Fibroblast of skin of left quadriceps (primary cell): ENCODE measurements at regions not wholly inside any gene's neighbourhood (a gene's known extent, or its start where the extent isn't known, plus 50 kb on each side); places are given as distances from the start of the nearest gene placed in this dataset.
A peak's percentile ranks its signal among the peaks of the same experiment; 100 is the strongest.
"Not testable (repeated sequence)": the region's sequence is repeated elsewhere in the genome, so short reads cannot be mapped to it uniquely, and the experiment has no call there.

Experiments
- DNase-seq, 2 experiments: peaks; one replicate each; pipeline ENCODE4 v3.0.0-alpha.2; 2013; ENCODE audit warnings: low read depth in 2 of 2

DNA sequence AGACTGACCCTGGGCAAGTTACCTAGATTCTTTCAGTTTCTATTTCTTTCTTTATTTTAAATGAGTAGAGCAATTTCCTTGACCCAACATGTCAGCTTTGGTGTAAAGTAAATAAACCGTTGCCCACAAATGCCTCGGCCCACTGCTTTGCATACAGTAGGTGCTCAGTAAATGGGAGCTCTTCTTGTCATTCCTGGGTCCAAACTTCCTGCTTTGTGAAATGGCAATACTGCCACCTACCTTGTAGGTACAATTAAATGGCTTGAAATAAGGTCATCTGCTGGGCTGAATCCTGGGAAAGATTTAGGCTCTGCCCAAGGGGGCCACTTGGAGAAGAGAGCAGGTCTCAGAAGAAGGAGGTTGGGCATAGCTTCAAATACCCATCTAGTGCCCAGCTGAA, 253.0 kb downstream of the HS3ST3B1 start:
- DNase-seq, result no peak

DNA sequence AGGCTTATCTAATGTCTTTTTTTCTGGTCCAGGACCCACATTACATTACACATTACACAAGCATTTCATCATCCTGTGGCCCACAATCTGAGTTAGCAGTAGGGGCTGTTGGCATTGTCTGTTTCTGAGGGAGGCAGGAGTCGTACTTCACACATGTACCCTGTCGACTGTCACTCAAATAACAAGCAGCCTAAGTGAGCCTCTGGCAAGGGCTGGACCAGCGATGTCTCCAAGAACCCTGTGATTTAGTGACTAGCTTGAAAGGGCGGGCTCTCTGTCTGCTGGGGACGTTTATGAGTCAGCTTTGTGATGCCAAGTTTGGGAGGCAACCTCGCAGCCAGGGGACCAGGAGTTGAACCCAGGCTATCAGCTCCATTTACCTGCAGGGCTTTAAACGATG, 251.4 kb downstream of the HS3ST3B1 start:
- no peak for DNase-seq

DNA sequence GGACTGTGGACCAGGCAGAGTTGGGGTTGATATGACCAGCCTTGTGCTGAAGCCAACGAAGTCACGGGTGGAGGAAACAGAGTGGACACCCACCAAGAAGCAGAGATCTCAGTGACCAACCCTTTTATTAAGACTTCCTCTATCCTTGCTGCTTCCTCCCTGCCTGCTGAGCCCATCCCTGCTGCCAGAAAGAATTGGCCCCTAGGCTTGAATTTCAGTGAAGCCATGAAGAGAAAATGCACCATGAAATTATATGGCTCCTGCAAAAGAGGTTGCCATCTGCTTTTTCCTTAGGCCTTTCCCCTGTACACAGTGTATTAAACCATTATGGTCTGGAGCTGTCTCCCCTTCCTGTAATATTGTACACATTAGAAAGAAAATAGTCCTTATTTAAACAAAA, 246.7 kb downstream of the HS3ST3B1 start:
- DNase-seq, result no peak

DNA sequence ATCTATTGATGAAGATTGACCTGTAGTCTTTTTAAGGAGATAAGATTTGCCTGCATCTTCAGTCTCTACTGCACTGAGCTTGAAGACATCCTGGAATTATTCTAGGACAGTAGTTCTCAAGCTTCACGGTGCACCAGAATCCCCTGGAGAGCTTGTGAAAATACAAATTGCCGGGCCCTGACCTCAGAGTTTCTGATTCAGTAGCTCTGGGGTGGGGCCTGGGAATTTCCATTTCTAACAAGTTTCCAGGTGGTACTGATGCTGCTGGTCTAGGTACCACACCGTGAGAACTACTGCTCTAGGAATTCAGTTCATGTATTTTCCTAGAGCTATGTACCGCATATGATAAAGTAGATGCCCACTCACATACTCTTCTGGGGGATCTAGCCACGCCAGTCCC, 246.1 kb downstream of the HS3ST3B1 start:
- no peak for DNase-seq

DNA sequence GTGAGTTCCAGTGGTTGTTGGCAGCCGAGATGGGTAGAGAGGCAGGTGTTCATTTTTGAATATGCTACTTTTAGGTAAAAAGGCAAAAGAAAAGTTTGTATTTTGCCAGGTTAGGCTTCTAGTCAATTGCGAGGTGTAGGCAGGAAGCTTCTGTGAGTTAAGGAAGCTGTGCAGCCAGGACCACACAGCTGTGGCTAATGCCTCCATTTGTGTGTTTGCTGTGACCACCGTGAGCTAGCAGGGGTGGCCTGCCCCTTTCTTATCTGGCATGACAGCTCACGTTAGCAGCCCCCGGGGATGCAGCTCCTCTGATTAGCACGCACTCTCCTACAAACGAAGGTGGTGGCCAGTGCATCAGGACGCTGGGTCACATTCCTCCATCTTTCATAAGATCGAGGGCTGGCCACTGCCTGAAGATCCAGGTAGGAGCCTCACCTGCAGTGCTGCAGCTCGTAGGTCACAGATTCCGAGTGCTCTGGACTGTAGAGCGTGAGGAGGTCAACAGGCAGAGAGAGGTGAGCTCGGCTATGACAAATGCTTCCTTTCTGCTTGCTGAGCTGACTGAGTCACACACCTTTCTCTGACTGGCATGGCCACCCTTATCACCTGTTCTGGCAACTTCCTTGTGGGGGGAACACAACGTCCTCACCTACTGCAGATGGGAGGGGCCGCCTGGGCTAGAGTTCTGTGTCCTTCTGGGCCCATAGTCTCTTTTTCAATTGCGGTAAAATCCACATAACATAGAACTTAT, 244.4 kb downstream of the HS3ST3B1 start:
- no peak for DNase-seq

DNA sequence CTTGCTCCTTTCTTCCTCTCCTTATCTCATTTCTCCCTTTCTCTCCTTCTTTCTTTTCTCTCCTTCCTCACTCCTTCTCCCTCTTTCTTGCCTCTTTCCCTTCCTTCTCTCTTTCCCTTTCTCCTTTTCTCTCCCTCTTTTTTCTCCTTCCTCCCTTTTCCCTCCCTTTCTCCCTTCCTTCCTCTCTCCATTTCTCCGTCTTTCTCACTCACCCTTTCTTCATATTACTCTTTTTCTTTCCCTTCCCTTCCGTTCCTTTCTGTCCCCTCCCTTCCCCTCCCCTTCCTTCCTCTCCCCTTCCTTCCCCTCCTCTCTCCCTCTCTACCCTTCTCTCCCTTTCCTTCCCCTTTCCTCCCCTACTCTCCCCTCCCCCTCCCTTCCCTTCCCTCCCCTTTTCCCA, 240.8 kb downstream of the HS3ST3B1 start:
- no peak for DNase-seq

DNA sequence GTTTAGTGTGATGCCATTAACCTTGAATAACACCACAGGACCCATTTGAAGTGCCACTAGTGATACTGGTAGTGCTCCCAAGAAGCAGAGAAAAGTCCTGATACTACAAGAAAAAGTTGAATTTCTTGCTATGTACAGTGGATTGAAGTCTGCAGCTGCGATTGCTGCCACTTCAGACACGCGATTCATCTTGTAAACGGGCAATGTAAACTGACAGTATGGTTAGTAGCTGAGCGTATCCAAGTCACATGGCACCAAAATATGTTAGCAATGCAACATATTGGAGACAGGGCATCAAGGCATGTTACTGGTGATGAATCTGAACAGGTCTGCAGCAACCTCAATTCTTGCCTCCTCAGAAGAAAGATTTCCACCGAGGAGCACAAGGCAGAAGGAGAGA, 238.9 kb downstream of the HS3ST3B1 start:
- DNase-seq, result no peak

DNA sequence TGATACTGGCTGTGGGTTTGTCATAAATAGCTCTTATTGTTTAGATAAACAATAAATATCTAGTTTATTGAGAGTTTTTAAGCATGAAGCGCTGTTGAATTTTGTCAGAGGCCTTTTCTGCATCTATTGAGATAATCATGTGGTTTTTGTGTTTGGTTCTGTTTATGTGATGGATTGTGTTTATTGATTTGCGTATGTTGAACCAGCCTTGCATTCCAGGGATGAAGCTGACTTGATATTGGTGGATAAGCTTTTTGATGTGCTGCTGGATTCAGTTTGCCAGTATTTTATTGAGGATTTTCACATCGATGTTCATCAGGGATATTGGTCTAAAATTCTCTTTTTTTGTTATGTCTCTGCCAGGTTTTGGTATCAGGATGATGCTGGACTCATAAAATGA, 231.4 kb downstream of the HS3ST3B1 start:
- not testable (repeated sequence) for DNase-seq

DNA sequence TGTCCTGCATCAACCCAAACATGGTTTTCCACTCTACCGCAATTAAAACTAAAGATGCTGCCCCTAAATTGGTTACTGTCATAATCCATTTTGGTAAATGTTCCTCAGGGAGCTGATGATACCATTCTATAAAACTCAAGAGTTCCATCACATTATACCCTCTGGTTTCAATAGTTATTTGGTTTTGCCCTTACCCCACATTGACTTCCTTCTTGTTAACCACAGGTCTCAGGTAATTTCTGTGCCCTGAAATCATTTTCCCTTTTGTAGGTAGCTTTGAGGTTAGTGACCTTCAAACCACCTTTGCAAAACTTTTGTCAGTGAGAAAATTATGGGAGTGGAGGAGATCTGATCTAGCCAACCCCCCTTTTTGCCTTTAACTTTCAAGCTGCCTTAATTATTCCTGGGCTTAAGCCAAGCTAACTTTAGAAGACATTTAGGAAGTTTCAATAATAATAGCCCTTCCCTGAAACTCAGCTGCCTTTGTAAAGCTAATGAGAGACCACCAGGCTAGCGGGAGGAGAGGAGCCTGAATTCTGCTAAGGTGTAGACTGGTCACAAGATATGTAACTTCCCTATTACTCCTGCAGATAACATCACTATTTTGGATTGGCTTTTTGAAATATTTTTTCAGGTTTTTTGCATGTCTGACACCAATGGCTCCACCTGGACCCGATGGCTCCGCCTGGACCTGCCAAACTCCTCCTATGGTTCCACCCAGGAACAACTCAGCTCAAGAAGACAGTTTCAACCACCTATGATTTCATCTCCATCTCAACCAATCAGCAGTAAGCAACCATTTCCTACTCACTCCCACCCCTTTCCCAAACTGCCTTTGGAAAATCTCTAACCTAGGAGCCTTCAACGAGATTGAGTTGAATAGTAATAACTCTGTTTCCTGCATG, 224.9 kb downstream of the HS3ST3B1 start:
- DNase-seq, result no peak

DNA sequence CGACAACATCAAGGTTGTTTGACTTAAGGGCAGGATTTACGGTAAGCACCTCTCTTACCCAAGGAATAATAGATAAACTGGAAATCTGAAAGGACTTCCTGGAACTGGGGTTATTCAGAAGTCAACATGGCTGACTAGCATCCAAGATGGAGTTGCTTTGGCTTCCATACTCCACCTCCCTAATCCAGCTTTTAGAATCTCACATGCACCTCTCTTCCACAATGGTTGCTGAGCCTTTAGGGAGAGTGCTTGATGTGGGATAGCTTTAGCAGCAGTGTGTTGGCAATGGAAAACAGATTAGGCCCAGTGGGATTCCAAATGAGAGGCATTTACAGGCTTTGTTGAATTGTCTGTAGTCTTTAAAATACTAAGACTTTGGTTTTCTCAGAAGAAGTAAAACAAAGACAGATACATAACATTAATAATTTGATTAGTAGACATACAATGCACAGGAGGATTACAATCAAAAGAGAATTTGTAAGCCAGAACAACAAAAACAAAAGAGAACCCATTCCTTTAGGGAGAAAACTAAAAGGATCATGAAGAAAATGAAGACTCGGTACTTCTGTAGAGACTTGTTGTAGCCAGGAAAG, 222.0 kb downstream of the HS3ST3B1 start:
- no peak for DNase-seq

DNA sequence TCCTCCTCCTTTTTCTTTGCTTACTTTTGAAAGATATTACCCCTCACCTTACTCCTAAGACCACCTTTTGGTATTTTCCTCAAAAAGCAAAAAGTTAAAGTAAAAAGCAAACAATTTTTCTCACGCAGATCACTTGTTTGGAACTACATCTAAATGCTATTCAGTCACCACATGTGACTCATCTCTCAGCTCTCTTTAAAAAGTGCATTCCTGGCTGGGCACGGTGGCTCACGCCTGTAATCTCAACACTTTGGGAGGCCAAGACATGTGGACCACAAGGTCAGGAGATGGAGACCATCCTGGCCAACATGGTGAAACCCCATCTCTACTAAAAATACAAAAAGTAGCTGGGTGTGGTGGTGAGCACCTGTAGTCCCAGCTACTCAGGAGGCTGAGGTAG, 218.0 kb downstream of the HS3ST3B1 start:
- DNase-seq, result not testable (repeated sequence)

DNA sequence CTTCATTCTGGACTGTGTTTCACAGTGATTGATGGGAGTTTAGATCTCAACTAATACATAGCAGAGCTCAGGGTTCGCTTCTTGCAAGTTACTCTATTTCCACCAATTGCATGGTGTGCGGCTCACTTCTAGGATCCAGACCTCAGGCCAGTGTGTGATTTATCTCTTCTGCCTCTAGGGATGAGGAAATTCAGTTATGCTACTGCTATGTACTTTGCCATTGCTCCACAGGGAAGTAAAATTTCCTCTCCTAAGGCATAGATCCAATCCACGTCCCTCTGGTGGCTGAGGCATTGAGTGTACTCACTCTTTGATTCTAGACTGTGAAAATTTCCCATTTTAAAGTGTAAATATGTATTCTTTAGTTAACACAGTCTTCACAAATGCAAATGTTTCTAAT, 214.1 kb downstream of the HS3ST3B1 start:
- no peak for DNase-seq

DNA sequence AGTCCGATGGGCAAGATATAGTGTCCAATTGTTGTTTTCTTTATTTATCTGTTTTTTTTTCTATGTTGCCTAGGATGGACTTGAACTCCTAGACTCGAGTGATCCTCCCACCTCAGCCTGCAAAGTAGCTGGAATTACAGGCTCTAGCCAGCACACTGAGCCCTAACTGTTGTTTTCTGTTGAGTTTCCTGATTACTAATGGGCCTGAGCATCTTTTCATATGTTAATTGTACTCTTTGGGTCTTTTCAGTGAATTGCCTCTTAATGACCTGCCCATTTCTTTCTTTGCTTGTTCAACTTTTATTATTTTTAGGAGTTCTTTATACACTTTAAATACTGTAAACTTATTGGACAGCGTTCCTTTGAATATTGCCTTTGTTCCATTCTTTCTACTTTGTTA, 213.0 kb downstream of the HS3ST3B1 start:
- no peak for DNase-seq

DNA sequence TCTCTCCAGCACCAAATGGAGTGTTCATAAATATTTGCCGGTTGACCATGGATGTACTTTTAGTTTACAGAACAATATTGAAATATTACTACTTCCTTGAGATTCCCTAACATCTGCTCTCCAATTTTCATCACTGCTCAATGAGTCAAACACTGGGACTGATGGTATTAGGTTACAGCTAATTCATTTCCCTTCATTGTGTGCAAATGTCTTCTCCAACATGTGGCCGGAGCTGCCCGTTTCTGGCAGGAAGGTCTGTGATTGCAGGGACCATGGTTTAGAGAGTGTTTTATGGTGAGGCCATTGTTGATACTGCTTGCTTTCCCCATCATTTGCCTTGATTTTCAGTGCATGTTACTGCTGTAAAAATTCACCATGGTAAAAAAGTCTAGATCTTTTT, 209.3 kb downstream of the HS3ST3B1 start:
- DNase-seq, result peak; percentile 18 to 23

DNA sequence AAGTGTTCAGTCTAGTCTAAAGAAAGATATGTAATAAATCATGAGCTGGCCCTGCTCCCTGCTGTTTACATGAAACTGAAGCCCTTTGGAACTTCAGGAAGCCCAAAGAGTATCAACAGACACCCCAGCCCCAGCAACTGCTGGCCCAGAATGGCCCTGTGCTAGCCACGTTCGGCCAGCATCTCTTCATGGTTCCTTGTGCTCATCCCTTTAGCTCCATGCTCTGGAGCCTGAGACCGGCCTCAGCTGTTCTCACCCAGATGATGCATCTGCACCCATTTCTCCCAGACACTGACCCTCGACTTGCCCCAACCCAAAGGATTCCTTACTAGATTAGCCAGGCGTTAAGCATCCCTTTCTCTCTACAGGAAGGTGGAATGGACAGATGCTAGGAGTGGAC, 207.3 kb downstream of the HS3ST3B1 start:
- no peak for DNase-seq

DNA sequence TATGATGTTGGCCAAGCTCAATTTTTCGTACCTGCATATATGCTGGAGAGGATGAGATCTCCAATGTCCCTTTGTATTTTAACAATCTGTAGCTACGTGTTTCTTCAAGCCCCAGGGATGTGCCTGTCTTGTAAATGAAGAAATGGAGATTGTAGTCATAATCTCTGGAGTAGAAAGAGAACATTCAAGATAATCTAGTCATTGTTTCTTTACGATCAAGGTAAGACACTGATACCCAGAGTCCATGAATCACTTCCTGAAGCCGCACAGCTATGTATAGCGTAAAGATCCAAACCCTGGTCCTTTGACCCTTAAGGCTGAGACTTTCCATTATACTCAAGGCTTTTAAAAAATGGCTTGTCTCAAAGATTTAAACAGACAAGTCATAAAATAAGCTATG, 205.5 kb downstream of the HS3ST3B1 start:
- DNase-seq, result no peak

DNA sequence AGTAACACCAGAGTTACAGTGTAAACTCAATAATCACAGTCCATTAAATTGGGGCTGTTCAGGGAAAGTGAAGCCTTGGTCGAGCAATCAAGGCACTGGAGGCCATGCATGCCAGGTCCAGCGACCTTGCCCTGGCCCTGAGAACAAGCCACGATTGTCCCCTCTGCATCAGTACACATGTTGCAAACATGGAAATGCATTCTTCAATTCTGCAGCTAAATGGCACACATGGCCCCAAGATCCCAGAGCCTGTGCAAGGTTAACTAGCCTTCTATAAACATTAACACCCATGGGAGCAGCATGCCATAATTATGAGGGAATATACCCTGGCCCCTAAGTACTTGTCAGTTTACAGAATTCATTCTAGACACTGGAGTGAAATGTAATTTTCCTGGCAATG, 204.7 kb downstream of the HS3ST3B1 start:
- DNase-seq, result no peak

DNA sequence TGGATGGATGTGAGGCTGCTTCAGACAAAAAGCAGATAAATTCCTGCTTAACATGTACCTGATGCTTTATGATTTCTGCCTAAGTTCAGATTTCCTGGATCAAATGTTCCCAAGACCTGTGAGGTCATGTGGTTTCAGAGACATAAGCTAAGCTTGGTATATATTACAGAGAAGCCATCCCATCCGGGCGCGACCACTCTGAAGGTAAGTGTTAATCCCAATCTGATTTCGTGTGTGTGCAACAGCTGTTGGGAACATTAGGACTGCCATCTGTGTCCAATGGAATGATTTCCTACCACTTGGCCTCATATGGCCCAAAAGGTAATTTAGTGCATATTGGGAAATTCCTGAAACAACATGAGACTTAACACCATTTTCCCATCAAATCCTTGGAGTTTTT, 199.1 kb downstream of the HS3ST3B1 start:
- DNase-seq, result no peak

DNA sequence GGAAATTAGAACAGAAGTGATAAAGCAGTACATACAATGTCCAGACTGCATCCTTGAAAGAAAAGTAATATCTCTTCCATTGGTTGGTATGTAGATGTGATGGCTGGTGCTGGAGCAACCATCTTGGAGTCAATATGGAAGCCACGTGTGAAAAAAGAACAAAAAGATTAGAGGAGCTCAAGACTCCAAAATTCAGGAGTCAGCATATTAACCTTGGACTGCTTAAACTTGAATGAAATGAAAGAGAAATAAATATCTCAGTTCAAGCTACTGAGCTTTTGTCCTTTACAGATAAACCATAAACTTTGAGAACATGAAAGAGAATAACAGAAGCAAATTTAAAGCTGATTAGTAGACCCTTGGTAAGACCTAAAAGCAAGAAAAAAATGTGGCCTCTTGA, 197.9 kb downstream of the HS3ST3B1 start:
- no peak for DNase-seq

DNA sequence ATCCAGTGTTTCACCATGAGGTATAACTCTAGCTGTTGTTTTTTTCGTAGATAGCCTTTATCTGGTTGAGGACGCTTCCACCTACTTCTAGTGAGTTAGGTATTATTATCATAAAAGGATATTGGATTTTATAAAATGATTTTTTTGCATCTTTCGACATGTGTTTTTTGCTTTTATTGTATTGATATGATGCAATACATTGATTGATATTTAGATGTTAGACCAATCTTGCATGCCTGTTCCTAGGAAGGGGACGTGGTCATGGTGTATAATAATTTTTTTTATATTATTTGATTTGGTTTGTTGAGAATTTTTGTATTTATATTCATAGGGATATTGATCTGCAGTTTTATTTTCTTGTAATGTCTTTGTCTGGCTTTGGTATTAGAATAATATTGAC, 193.3 kb downstream of the HS3ST3B1 start:
- DNase-seq, result no peak

DNA sequence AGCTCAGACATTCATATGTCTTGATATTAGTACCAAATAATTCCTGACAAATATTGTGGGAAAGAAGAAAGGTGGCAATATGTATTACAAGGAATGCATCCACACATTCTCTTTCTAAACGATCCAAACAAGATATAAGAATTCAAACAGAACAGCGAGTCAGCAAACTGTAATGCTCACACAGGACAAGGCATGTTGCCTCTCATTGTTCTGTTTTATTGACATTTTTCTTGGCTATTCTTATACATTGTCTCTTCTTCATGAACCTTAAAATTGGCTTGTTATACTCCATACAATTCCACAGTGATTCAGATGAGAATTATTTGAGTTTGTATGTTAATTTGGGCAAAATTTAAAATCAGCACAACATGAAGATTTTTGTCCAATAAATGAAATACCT, 189.1 kb downstream of the HS3ST3B1 start:
- DNase-seq, result no peak

DNA sequence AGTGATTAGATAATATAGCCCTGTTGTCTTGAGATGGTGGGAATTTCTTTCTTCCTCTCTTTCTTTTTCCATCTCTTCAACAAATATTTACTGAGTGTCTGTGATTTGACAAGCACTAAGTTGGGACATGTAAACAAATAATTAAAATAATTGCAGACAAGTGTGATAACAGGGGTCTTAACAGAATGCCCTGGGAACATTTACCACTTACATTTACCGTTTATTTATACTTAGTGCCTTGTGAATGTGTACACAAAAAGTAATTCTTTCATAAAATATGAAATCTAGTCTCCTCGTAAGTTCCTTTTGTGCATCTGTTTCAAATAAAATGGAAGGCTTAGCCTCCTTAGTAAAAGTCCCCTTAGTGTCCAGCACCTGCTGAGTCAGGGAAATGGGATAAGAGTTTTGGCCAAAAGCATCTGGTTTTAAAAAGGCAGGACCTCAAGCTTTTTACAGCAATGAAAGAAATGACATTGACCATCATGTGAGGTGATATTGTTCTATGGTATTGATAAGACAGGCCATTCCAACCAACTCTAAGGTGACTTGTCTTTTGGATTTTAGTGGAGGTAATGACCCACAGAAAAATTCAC, 188.2 kb downstream of the HS3ST3B1 start:
- no peak for DNase-seq
